Lower leg skin (tissue), 3 donors: ENCODE measurements at regions not wholly inside any gene's neighbourhood (a gene's known extent, or its start where the extent isn't known, plus 50 kb on each side); places are given as distances from the start of the nearest gene placed in this dataset.

Experiments
- CTCF ChIP-seq, 3 donors: fragments of 450-650 bp; IDR thresholded peaks; one replicate each; pipeline ENCODE4 v1.5.1; 2016; ENCODE audit warnings: antibody characterized with exemption in 3 of 3, mild to moderate bottlenecking in 3 of 3, moderate library complexity in 2 of 3
- POLR2A ChIP-seq, 2 donors: fragments of 450-650 bp; IDR thresholded peaks; one replicate each; pipeline ENCODE4 v1.6.1; 2016 to 2017; ENCODE audit warnings: antibody characterized with exemption in 2 of 2, mild to moderate bottlenecking in 1 of 2, moderate library complexity in 1 of 2

- TF ChIP-seq CTCF (IDR thresholded peaks at IDR 0.05) (no peak), POLR2A (IDR thresholded peaks at IDR 0.05) (no peak)
Observed at GRCh38 chr14:66268802-66269334, 217.3 kb upstream of the CCDC196 start.
